ENCODE measurements at regions not wholly inside any gene's neighbourhood (a gene's known extent, or its start where the extent isn't known, plus 50 kb on each side); places are given as distances from the start of the nearest gene placed in this dataset.
A peak's percentile ranks its signal among the peaks of the same experiment; 100 is the strongest.

- H3K9me3 ChIP-seq (replicated peaks; ENCODE audit: control insufficient read depth, insufficient read depth, low read length) = no peaks in the 10 kb centered on the region
- H3K36me3 ChIP-seq (ENCODE audit: control insufficient read depth in 2 of 2, insufficient read depth in 2 of 2, low read length in 1 of 2) = peaks cover 0 to 10% of the 10 kb centered on the region in 2 experiments; a peak in 2 of 4 replicates
- DNase-seq (ENCODE audit: low read depth, low spot score) (no peak), FAIRE-seq (no peak), ATAC-seq (no peak)
- no peaks in the 10 kb centered on the region for H4K20me1 ChIP-seq (ENCODE audit: control insufficient read depth, insufficient read depth)
- SMC1A ChIA-PET (ENCODE audit: uncharacterized antibody, unreplicated experiment) = interaction anchor here (1.1 to 3.1 kb wide), 4 partner anchors 41 to 77 kb away, joined by 3 to 16 read pairs (median 3); no protein-coding TSS in a partner anchor
- TF ChIP-seq MYC (IDR thresholded peaks at IDR 0.05; ENCODE audit: insufficient read depth, insufficient read length, insufficient replicate concordance, low read length, severe bottlenecking) (no peak), SUZ12 (IDR thresholded peaks at IDR 0.05; ENCODE audit: unreplicated experiment) (no peak), KDM1A (IDR thresholded peaks at IDR 0.05; ENCODE audit: borderline replicate concordance) (no peak), SMARCA5 (IDR thresholded peaks at IDR 0.05) (no peak)
- BruUV-seq (replicated peaks) = no TSS peak
- CTCF ChIA-PET = interaction anchor here (0.8 to 6.2 kb wide), 8 partner anchors 16 to 367 kb away, joined by 3 to 61 read pairs (median 14); partner anchors contain the start of genes BMAL2 and TM7SF3
- H3K79me2 ChIP-seq (ENCODE audit: control insufficient read depth, insufficient read depth, low read length) = no peaks in the 10 kb centered on the region
- no peak overlapping the region for H2AFZ ChIP-seq (ENCODE audit: control insufficient read depth, low read depth, low read length)
- RAD21 ChIA-PET (ENCODE audit: unreplicated experiment) = interaction anchor here (0.9 to 1.3 kb wide), 2 partner anchors 49 to 367 kb away, joined by 3 to 4 read pairs; no protein-coding TSS in a partner anchor
- H3K4me3 ChIP-seq = no peak overlapping the region
- 100% methylated on average over 3 of the region's 3 CpGs for WGBS (ENCODE audit: insufficient coverage, insufficient replicate concordance, low lambda C conversion rate, missing lambda C conversion rate)
- H3K4me2 ChIP-seq (ENCODE audit: control insufficient read depth, insufficient read depth) = no peak overlapping the region
- no peaks in the 10 kb centered on the region for H3K27me3 ChIP-seq (replicated peaks in 1 of 2; ENCODE audit: control insufficient read depth in 2 of 2, insufficient read depth in 2 of 2, low read length in 1 of 2)
- no peak overlapping the region for H3K27ac ChIP-seq (ENCODE audit: control insufficient read depth, insufficient read depth)
- H3K4me1 ChIP-seq (ENCODE audit: control insufficient read depth, insufficient read depth, low read length) = no peaks in the 10 kb centered on the region
- in situ Hi-C loops (cut with MboI) = no loop called here
- intact Hi-C loops (cut with micrococcal nuclease; ENCODE audit: unreplicated experiment) = loop anchor here (5.0 kb wide), 1 partner anchor 366 kb away; no protein-coding TSS in a partner anchor
- no peak overlapping the region for H3K9ac ChIP-seq (ENCODE audit: control insufficient read depth, insufficient read depth, low read length)
- POLR2A ChIA-PET = no interaction called here
These were observed 50.3 kb downstream of the BMAL2 start for GRCh38 chr12:27382924-27383323.

GRCh38 chr12:27383429-27384260 is 51.0 kb downstream of the BMAL2 start:
- intact Hi-C loops (cut with micrococcal nuclease; ENCODE audit: unreplicated experiment) = loop anchor here (1.0 to 5.0 kb wide), 3 partner anchors 49 to 366 kb away; no protein-coding TSS in a partner anchor
- H4K20me1 ChIP-seq (ENCODE audit: control insufficient read depth, insufficient read depth) = no peaks in the 10 kb centered on the region
- H3K27me3 ChIP-seq (replicated peaks in 1 of 2; ENCODE audit: control insufficient read depth in 2 of 2, insufficient read depth in 2 of 2, low read length in 1 of 2) = no peaks in the 10 kb centered on the region
- H3K36me3 ChIP-seq (ENCODE audit: control insufficient read depth in 2 of 2, insufficient read depth in 2 of 2, low read length in 1 of 2) = peaks cover 0 to 10% of the 10 kb centered on the region in 2 experiments; a peak in 2 of 4 replicates
- FAIRE-seq (peak; percentile 82), DNase-seq (ENCODE audit: low read depth, low spot score) (peak; percentile 43), ATAC-seq (peak; percentile 94)
- ChIA-PET CTCF (interaction anchor here (0.5 to 6.2 kb wide), 30 partner anchors 9 to 373 kb away, joined by 3 to 61 read pairs (median 6); partner anchors contain the start of genes BMAL2, MED21 and TM7SF3), RAD21 (ENCODE audit: unreplicated experiment) (interaction anchor here (0.9 to 2.3 kb wide), 10 partner anchors 21 to 368 kb away, joined by 3 to 19 read pairs (median 4); no protein-coding TSS in a partner anchor), SMC1A (ENCODE audit: uncharacterized antibody, unreplicated experiment) (interaction anchor here (1.0 to 4.7 kb wide), 14 partner anchors 8 to 345 kb away, joined by 3 to 55 read pairs (median 5); partner anchors contain the start of gene BMAL2), POLR2A (interaction anchor here (1.2 kb wide), 1 partner anchor 369 kb away, joined by 4 read pairs; no protein-coding TSS in a partner anchor)
- no peak overlapping the region for H2AFZ ChIP-seq (ENCODE audit: control insufficient read depth, low read depth, low read length)
- H3K4me2 ChIP-seq (ENCODE audit: control insufficient read depth, insufficient read depth) = no peak overlapping the region
- H3K4me1 ChIP-seq (ENCODE audit: control insufficient read depth, insufficient read depth, low read length) = no peaks in the 10 kb centered on the region
- no peak overlapping the region for H3K27ac ChIP-seq (ENCODE audit: control insufficient read depth, insufficient read depth)
- no peaks in the 10 kb centered on the region for H3K9me3 ChIP-seq (replicated peaks; ENCODE audit: control insufficient read depth, insufficient read depth, low read length)
- H3K9ac ChIP-seq (ENCODE audit: control insufficient read depth, insufficient read depth, low read length) = no peak overlapping the region
- no peak overlapping the region for H3K4me3 ChIP-seq
- in situ Hi-C loops (cut with MboI) = no loop called here
- H3K79me2 ChIP-seq (ENCODE audit: control insufficient read depth, insufficient read depth, low read length) = no peaks in the 10 kb centered on the region
- no TSS peak for BruUV-seq (replicated peaks)
- 51% methylated on average over 12 of the region's 12 CpGs for whole genome bisulfite sequencing (ENCODE audit: insufficient coverage, insufficient replicate concordance, low lambda C conversion rate, missing lambda C conversion rate)
- TF ChIP-seq MXI1 (IDR thresholded peaks at IDR 0.05; ENCODE audit: low read depth, low read length) = no peak
- no peak for TF ChIP-seq HDAC6 (IDR thresholded peaks at IDR 0.05; ENCODE audit: unreplicated experiment)
- TF ChIP-seq CREB1 (IDR thresholded peaks at IDR 0.05; ENCODE audit: low read depth) = no peak
- TF ChIP-seq REST (IDR thresholded peaks at IDR 0.05; ENCODE audit: low read depth, low read length) = no peak
- no peak for TF ChIP-seq GABPA (IDR thresholded peaks at IDR 0.05; ENCODE audit: low read depth)
- TF ChIP-seq SIN3A (IDR thresholded peaks at IDR 0.05; ENCODE audit: low read depth, low read length) = no peak
- TF ChIP-seq POLR2AphosphoS2 (IDR thresholded peaks at IDR 0.05; ENCODE audit: low read depth, low read length) = no peak
- no peak for TF ChIP-seq TAF1 (IDR thresholded peaks at IDR 0.05; ENCODE audit: borderline replicate concordance, low read depth, low read length)

All from GM12878 (cell line).